Liver (tissue), 8 donors: ENCODE measurements at regions not wholly inside any gene's neighbourhood (a gene's known extent, or its start where the extent isn't known, plus 50 kb on each side); places are given as distances from the start of the nearest gene placed in this dataset.

ENCODE experiments used
- DNase-seq: peaks from one replicate; pipeline ENCODE4 v3.0.0-alpha.2; 2017; ENCODE audit warnings: low spot score
- H3K27ac ChIP-seq, 2 donors: one replicate each; pipeline ENCODE4 v1.7.0; 2013; ENCODE audit warnings: inconsistent platforms in 2 of 2, low read length in 2 of 2, control low read depth in 1 of 2, low read depth in 1 of 2, mild to moderate bottlenecking in 1 of 2
- H3K27me3 ChIP-seq, 4 donors: one replicate each; pipeline versions ENCODE4 v1.6.1 to v1.7.0; 2013; ENCODE audit warnings: low read length in 3 of 4, inconsistent platforms in 1 of 4, mild to moderate bottlenecking in 1 of 4, moderate library complexity in 1 of 4; ENCODE audit not compliant: control insufficient read depth in 4 of 4, insufficient read depth in 4 of 4
- H3K36me3 ChIP-seq, 4 donors: one replicate each; pipeline versions ENCODE4 v1.6.1 to v1.7.0; 2013; ENCODE audit warnings: low read length in 3 of 4, mild to moderate bottlenecking in 3 of 4, low read depth in 1 of 4, moderate library complexity in 1 of 4; ENCODE audit not compliant: control insufficient read depth in 4 of 4, insufficient read depth in 3 of 4
- H3K4me1 ChIP-seq, 4 donors: one replicate each; pipeline versions ENCODE4 v1.6.1 to v1.7.0; 2013; ENCODE audit warnings: low read length in 3 of 4, mild to moderate bottlenecking in 3 of 4, moderate library complexity in 1 of 4; ENCODE audit not compliant: control insufficient read depth in 4 of 4, insufficient read depth in 4 of 4
- H3K4me3 ChIP-seq, 3 donors: one replicate each; pipeline versions ENCODE4 v1.6.1 to v1.7.0; 2013; ENCODE audit warnings: low read length in 3 of 3, control low read depth in 1 of 3, low read depth in 1 of 3, mild to moderate bottlenecking in 1 of 3
- H3K9ac ChIP-seq, 2 donors: one replicate each; pipeline ENCODE4 v1.7.0; 2013; ENCODE audit warnings: low read length in 2 of 2, mild to moderate bottlenecking in 2 of 2, moderate library complexity in 2 of 2, control low read depth in 1 of 2, low read depth in 1 of 2
- H3K9me3 ChIP-seq, 4 donors: one replicate each; pipeline versions ENCODE4 v1.6.1 to v1.7.0; 2013; ENCODE audit warnings: low read length in 3 of 4; ENCODE audit not compliant: control insufficient read depth in 4 of 4
- ATF3 ChIP-seq: IDR thresholded peaks from 2 replicates; pipeline ENCODE4 v1.6.1; 2016; ENCODE audit warnings: antibody characterized with exemption
- CTCF ChIP-seq: fragments of 150-350 bp; IDR thresholded peaks from 2 replicates; pipeline ENCODE4 v1.5.1; 2017; ENCODE audit warnings: improper control_type of control experiment, low read depth, low read length; ENCODE audit not compliant: missing input control
- EGR1 ChIP-seq, 2 donors: IDR thresholded peaks; 2 replicates each; pipeline ENCODE4 v1.6.1; 2016 to 2018; ENCODE audit warnings: antibody characterized with exemption in 2 of 2, low read depth in 2 of 2
- FOXA1 ChIP-seq: IDR thresholded peaks from 2 replicates; pipeline ENCODE4 v1.6.1; 2016; ENCODE audit warnings: antibody characterized with exemption
- FOXA2 ChIP-seq: IDR thresholded peaks from 2 replicates; pipeline ENCODE4 v1.6.1; 2016; ENCODE audit warnings: antibody characterized with exemption
- GABPA ChIP-seq, 2 donors: IDR thresholded peaks in 1 of 2; conservative IDR thresholded peaks in 1 of 2; 2 replicates each; pipeline ENCODE4 v1.6.1; 2016; ENCODE audit warnings: antibody characterized with exemption in 2 of 2, mild to moderate bottlenecking in 1 of 2, moderate library complexity in 1 of 2
- JUND ChIP-seq, 2 donors: IDR thresholded peaks; 2 replicates each; pipeline ENCODE4 v1.6.1; 2016; ENCODE audit warnings: antibody characterized with exemption in 2 of 2
- MAX ChIP-seq: IDR thresholded peaks from 2 replicates; pipeline ENCODE4 v1.6.1; 2016; ENCODE audit warnings: antibody characterized with exemption
- RAD21 ChIP-seq, 2 donors: IDR thresholded peaks; 2 replicates each; pipeline ENCODE4 v1.6.1; 2016; ENCODE audit warnings: antibody characterized with exemption in 2 of 2, mild to moderate bottlenecking in 2 of 2
- REST ChIP-seq: IDR thresholded peaks from 2 replicates; pipeline ENCODE4 v1.6.1; 2016; ENCODE audit warnings: antibody characterized with exemption, mild to moderate bottlenecking
- RXRA ChIP-seq, 2 donors: IDR thresholded peaks; 2 replicates each; pipeline ENCODE4 v1.6.1; 2017 to 2018; ENCODE audit warnings: antibody characterized with exemption in 2 of 2, mild to moderate bottlenecking in 1 of 2
- SP1 ChIP-seq: IDR thresholded peaks from 2 replicates; pipeline ENCODE4 v1.6.1; 2018; ENCODE audit warnings: antibody characterized with exemption, mild to moderate bottlenecking
- TAF1 ChIP-seq: conservative IDR thresholded peaks from 2 replicates; pipeline ENCODE4 v1.6.1; 2016; ENCODE audit warnings: antibody characterized with exemption, mild to moderate bottlenecking
- YY1 ChIP-seq: IDR thresholded peaks from 2 replicates; pipeline ENCODE4 v1.6.1; 2016; ENCODE audit warnings: antibody characterized with exemption, mild to moderate bottlenecking
- ZBTB33 ChIP-seq: IDR thresholded peaks from 2 replicates; pipeline ENCODE4 v1.6.1; 2016; ENCODE audit warnings: antibody characterized with exemption
- WGBS: extraction: QIAGEN DNeasy Blood & Tissue Kit; methylation state at CpG from one replicate; pipeline ENCODE4 v1.1.7; 2013; 5-methylcytosine and 5-hydroxymethylcytosine counted together
- donor health status: healthy.
- donor health status: healthy.
- donor health status: healthy.
- donor health status: healthy.
- donor health status: healthy.

GRCh38 chr11:113579292-113579940 is 104.2 kb upstream of the DRD2 start (continued):
- TF ChIP-seq CTCF = no peak
- no peak for TF ChIP-seq FOXA1
- no peak for TF ChIP-seq SP1
- TF ChIP-seq FOXA2 = no peak
- TF ChIP-seq TAF1 = no peak

- Histone ChIP-seq H3K9ac (no peak overlapping the region), H3K4me3 (no peak overlapping the region), H3K27ac (no peak overlapping the region), H3K4me1 (no peaks in the 10 kb centered on the region), H3K9me3 (no peaks in the 10 kb centered on the region), H3K27me3 (no peaks in the 10 kb centered on the region), H3K36me3 (no peaks in the 10 kb centered on the region)
- no peak for DNase-seq
- WGBS = 55% methylated on average over 5 of the region's 5 CpGs
- TF ChIP-seq RAD21 (IDR thresholded peaks at IDR 0.05) (no peak), ZBTB33 (no peak), EGR1 (IDR thresholded peaks at IDR 0.05; ENCODE audit: low read depth in 2 of 2) (no peak), JUND (IDR thresholded peaks at IDR 0.05) (no peak), YY1 (no peak), RXRA (IDR thresholded peaks at IDR 0.05) (no peak), GABPA (IDR thresholded peaks at IDR 0.05 in 1 of 2, conservative IDR thresholded peaks at IDR 0.05 in 1 of 2) (no peak), TAF1 (no peak)
Measured at GRCh38 chr11:113578715-113579250, 103.6 kb upstream of the DRD2 start.

- no peak overlapping the region for H3K9ac ChIP-seq
- H3K27me3 ChIP-seq = no peaks in the 10 kb centered on the region
- H3K36me3 ChIP-seq = no peaks in the 10 kb centered on the region
- TF ChIP-seq ATF3 (no peak), RXRA (IDR thresholded peaks at IDR 0.05) (no peak), CTCF (no peak), RAD21 (IDR thresholded peaks at IDR 0.05) (no peak), YY1 (no peak), SP1 (no peak), TAF1 (no peak), REST (no peak), JUND (IDR thresholded peaks at IDR 0.05) (no peak), GABPA (IDR thresholded peaks at IDR 0.05 in 1 of 2, conservative IDR thresholded peaks at IDR 0.05 in 1 of 2) (no peak), MAX (no peak)
- no peak for DNase-seq
- WGBS = 69% methylated on average over 1 of the region's 1 CpG
- H3K4me3 ChIP-seq = no peak overlapping the region
- H3K9me3 ChIP-seq = no peaks in the 10 kb centered on the region
- no peak overlapping the region for H3K27ac ChIP-seq
- no peaks in the 10 kb centered on the region for H3K4me1 ChIP-seq
Measured at GRCh38 chr11:113578033-113578380, 102.8 kb upstream of the DRD2 start.
